WTC11 (cell line): ENCODE measurements at regions not wholly inside any gene's neighbourhood (a gene's known extent, or its start where the extent isn't known, plus 50 kb on each side); places are given as distances from the start of the nearest gene placed in this dataset.

ENCODE experiments used
- ATAC-seq: fragments of 200-7000 bp; cut with Tn5 transposase; 2 replicates; pipeline ENCODE4 v1.10.0; 2021; ENCODE audit warnings: mild to moderate bottlenecking, moderate library complexity
- CTCF ChIA-PET: fragments of 300-600 bp; sonication (Branson Sonifier 250); formaldehyde crosslinking; loops from one replicate; lab custom pipeline; 2021; ENCODE audit warnings: antibody characterized with exemption; lab: Charles Lee
- POLR2A ChIA-PET: fragments of 350-600 bp; sonication (Branson Sonifier 250); formaldehyde crosslinking; loops from one replicate; lab custom pipeline; 2021; ENCODE audit warnings: antibody characterized with exemption; lab: Charles Lee
- DNase-seq: peaks from one replicate; pipeline ENCODE4 v3.0.0; 2021; ENCODE audit warnings: low spot score
- H3K27ac Mint-ChIP-seq: 2 replicates; pipeline ENCODE4 v1.8.0; 2021; ENCODE audit warnings: mixed read lengths
- H3K27me3 Mint-ChIP-seq: 2 replicates; pipeline ENCODE4 v1.8.0; 2021; ENCODE audit warnings: low read depth, mild to moderate bottlenecking, moderate library complexity, mixed read lengths
- H3K36me3 Mint-ChIP-seq: 2 replicates; pipeline ENCODE4 v1.8.0; 2021; ENCODE audit warnings: mixed read lengths
- H3K4me1 Mint-ChIP-seq: 2 replicates; pipeline ENCODE4 v1.8.0; 2022; ENCODE audit warnings: mixed read lengths
- H3K4me3 Mint-ChIP-seq: 2 replicates; pipeline ENCODE4 v1.8.0; 2021; ENCODE audit warnings: mild to moderate bottlenecking, moderate library complexity, mixed read lengths
- H3K9me3 Mint-ChIP-seq: 2 replicates; pipeline ENCODE4 v1.8.0; 2021; ENCODE audit warnings: mixed read lengths
- ATF6 ChIP-seq: sonication (generic); formaldehyde crosslinking; IDR thresholded peaks from 2 replicates; pipeline ENCODE4 v1.8.1; 2023; ENCODE audit warnings: mild to moderate bottlenecking, missing genetic modification reagents
- CDX4 ChIP-seq: fragments of 250-450 bp; sonication (Bioruptor Pico); IDR thresholded peaks from 2 replicates; pipeline ENCODE4 v1.9.0; 2021; ENCODE audit warnings: moderate library complexity, mild to moderate bottlenecking, inconsistent platforms, borderline replicate concordance
- ESRRA ChIP-seq: sonication (generic); formaldehyde crosslinking; IDR thresholded peaks from 2 replicates; pipeline ENCODE4 v1.8.1; 2022; ENCODE audit warnings: mild to moderate bottlenecking, missing genetic modification reagents, borderline replicate concordance
- FOXK1 ChIP-seq: sonication (generic); formaldehyde crosslinking; IDR thresholded peaks from 2 replicates; pipeline ENCODE4 v1.8.0; 2022; ENCODE audit warnings: mild to moderate bottlenecking, moderate library complexity, missing genetic modification reagents
- HMGA2 ChIP-seq: fragments of 250-450 bp; sonication (Bioruptor Pico); IDR thresholded peaks from 2 replicates; pipeline ENCODE4 v1.4.0; 2021; ENCODE audit warnings: mild to moderate bottlenecking, moderate library complexity
- IRF1 ChIP-seq: sonication (generic); formaldehyde crosslinking; IDR thresholded peaks from 2 replicates; pipeline ENCODE4 v1.8.0; 2023; ENCODE audit warnings: missing genetic modification reagents
- MLX ChIP-seq: sonication (generic); formaldehyde crosslinking; IDR thresholded peaks from 2 replicates; pipeline ENCODE4 v1.8.1; 2023; ENCODE audit warnings: mild to moderate bottlenecking, missing genetic modification reagents, moderate library complexity
- STAT6 ChIP-seq: sonication (generic); formaldehyde crosslinking; conservative IDR thresholded peaks from 2 replicates; pipeline ENCODE4 v1.8.1; 2023; ENCODE audit warnings: mild to moderate bottlenecking, low read depth, missing genetic modification reagents, moderate library complexity
- ZNF138 ChIP-seq: sonication (generic); formaldehyde crosslinking; conservative IDR thresholded peaks from 2 replicates; pipeline ENCODE4 v1.8.1; 2022; ENCODE audit warnings: mild to moderate bottlenecking, moderate library complexity, missing genetic modification reagents
- ZNF425 ChIP-seq: fragments of 250-450 bp; sonication (Bioruptor Pico); conservative IDR thresholded peaks from 2 replicates; pipeline ENCODE4 v1.9.0; 2021; ENCODE audit warnings: mild to moderate bottlenecking

GRCh38 chrX:40299641-40300046 lies 201.9 kb upstream of the BCOR start:
- Mint-ChIP-seq H3K27me3 (peaks cover 16% of the 10 kb centered on the region), H3K9me3 (no peaks in the 10 kb centered on the region), H3K4me1 (peaks cover 26% of the 10 kb centered on the region), H3K36me3 (no peaks in the 10 kb centered on the region), H3K4me3 (no peak overlapping the region), H3K27ac (no peak overlapping the region)
- POLR2A ChIA-PET, result no interaction called here
- no peak for DNase-seq
- no peak for ATAC-seq
- CTCF ChIA-PET, result interaction anchor here (1.2 to 1.8 kb wide), 4 partner anchors 14 to 169 kb away, joined by 3 to 6 read pairs (median 4); no protein-coding TSS in a partner anchor
- TF ChIP-seq ZNF425, result no peak
- TF ChIP-seq ATF6 (CRISPR knock-in tag), result no peak
- TF ChIP-seq HMGA2 (CRISPR knock-in tag), result no peak

GRCh38 chrX:40298572-40299479 lies 201.1 kb upstream of the BCOR start:
- Mint-ChIP-seq H3K36me3 (no peaks in the 10 kb centered on the region), H3K4me1 (peaks cover 24% of the 10 kb centered on the region), H3K4me3 (peak overlapping the region; percentile 22; the same call in 1 of the 2 replicates), H3K9me3 (no peaks in the 10 kb centered on the region), H3K27ac (no peak overlapping the region), H3K27me3 (peaks cover 16% of the 10 kb centered on the region)
- ATAC-seq (peak; percentile 61), DNase-seq (peak; percentile 19)
- TF ChIP-seq ESRRA (no peak), CDX4 (CRISPR knock-in tag) (no peak), HMGA2 (CRISPR knock-in tag) (no peak), FOXK1 (CRISPR knock-in tag) (no peak), ZNF138 (CRISPR knock-in tag) (no peak), MLX (CRISPR knock-in tag) (no peak), IRF1 (CRISPR knock-in tag) (no peak), STAT6 (CRISPR knock-in tag) (no peak)
- ChIA-PET CTCF (interaction anchor here (0.6 to 1.8 kb wide), 8 partner anchors 15 to 647 kb away, joined by 3 to 6 read pairs (median 4); no protein-coding TSS in a partner anchor), POLR2A (no interaction called here)
